ENCODE measurements at regions not wholly inside any gene's neighbourhood (a gene's known extent, or its start where the extent isn't known, plus 50 kb on each side); places are given as distances from the start of the nearest gene placed in this dataset.
"Not testable (repeated sequence)": the region's sequence is repeated elsewhere in the genome, so short reads cannot be mapped to it uniquely, and the experiment has no call there.

DNA sequence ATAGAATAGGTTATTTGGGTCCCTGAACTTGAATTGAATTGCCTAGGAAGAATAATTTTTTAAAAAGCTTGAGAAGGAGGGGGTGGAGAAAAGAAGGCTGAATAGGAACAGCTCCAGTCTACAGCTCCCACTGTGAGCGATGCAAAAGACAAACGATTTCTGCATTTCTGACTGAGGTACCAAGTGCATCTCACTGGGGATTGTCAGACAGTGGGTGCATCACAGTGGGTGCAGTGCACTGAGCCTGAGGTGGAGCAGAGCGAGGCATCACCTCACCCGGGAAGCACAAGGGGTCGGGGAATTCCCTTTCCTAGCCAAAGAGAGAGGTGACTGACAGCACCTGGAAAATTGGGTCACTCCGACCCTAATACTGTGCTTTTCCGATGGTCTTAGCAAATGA is 782.2 kb upstream of the RGMB start:
- no peak for DNase-seq (ENCODE audit: low read depth)
- TF ChIP-seq, protein P1, sequence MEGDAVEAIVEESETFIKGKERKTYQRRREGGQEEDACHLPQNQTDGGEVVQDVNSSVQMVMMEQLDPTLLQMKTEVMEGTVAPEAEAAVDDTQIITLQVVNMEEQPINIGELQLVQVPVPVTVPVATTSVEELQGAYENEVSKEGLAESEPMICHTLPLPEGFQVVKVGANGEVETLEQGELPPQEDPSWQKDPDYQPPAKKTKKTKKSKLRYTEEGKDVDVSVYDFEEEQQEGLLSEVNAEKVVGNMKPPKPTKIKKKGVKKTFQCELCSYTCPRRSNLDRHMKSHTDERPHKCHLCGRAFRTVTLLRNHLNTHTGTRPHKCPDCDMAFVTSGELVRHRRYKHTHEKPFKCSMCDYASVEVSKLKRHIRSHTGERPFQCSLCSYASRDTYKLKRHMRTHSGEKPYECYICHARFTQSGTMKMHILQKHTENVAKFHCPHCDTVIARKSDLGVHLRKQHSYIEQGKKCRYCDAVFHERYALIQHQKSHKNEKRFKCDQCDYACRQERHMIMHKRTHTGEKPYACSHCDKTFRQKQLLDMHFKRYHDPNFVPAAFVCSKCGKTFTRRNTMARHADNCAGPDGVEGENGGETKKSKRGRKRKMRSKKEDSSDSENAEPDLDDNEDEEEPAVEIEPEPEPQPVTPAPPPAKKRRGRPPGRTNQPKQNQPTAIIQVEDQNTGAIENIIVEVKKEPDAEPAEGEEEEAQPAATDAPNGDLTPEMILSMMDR (IDR thresholded peaks at IDR 0.05; ENCODE audit: low read depth, low read length, missing control alignments): no peak
- H3K4me3 ChIP-seq (ENCODE audit: low read depth, low read length): no peak overlapping the region

DNA sequence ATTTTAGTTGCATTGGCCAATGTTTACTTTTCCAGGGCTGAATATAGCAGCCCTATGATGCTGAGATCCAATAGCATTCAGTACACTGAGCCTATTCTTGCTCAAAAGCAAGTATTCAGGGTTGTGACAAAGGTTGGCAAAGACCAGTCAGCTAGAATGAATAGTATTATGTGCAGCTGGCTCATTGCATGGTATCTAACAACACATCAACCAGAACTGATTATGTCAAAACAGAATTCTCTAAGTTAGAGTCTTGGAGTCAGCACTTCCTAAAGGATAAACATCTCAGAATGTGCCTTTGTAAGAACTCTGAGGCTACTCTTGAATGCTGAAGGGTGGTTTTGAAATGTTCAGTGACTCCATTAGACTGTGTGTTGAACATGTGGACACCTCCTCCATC is 774.5 kb upstream of the RGMB start:
- no peak for DNase-seq (ENCODE audit: low read depth)
- TF ChIP-seq, protein P1 (IDR thresholded peaks at IDR 0.05; ENCODE audit: low read depth, low read length, missing control alignments): no peak

DNA sequence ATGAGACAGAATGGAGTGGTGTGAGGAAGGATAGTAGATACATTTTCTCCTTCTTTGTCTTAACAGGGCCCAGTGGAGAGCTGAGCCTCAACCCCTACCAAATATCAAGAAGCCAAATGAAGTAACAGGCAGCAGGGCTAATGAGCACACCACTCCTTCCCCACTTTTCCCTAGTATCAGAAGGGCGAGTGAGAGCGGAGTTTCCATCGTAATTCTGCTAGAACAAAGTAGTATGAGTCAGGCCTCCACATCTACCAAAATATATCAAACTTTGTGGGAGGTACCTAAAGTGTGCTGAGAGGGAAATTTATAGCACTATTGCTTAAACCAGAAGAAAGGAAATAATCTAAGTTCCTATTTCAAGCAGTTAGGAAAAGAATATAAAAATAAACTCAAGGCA is 769.0 kb upstream of the RGMB start:
- TF ChIP-seq, protein P1 (IDR thresholded peaks at IDR 0.05; ENCODE audit: low read depth, low read length, missing control alignments): no peak
- no peak overlapping the region for H3K4me3 ChIP-seq (ENCODE audit: low read depth, low read length)
- no peak for DNase-seq (ENCODE audit: low read depth)

More for the DNA sequence above, 774.5 kb upstream of the RGMB start:
- H3K4me3 ChIP-seq (ENCODE audit: low read depth, low read length): no peak overlapping the region

DNA sequence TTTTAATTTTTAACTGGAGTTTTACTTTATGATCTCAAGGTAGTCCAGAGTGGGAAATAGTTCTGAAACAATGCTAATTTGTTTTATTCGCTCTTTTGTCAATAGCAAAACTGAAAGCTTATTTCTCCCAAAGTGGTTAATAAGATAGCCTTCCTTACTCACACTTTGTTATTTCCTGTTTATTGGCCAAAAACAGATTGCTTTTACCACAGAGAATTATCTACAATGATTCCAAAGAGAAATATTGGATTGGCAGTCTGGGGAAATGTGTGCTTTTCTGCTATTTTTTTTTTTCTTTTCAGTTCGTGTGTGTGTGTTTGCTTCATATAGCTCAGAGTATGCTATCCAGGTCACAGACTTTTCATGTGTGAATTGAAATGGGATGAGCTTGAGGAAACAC is 756.7 kb upstream of the RGMB start:
- DNase-seq (ENCODE audit: low read depth): no peak
- TF ChIP-seq, protein P1 (IDR thresholded peaks at IDR 0.05; ENCODE audit: low read depth, low read length, missing control alignments): no peak
- no peak overlapping the region for H3K4me3 ChIP-seq (ENCODE audit: low read depth, low read length)

DNA sequence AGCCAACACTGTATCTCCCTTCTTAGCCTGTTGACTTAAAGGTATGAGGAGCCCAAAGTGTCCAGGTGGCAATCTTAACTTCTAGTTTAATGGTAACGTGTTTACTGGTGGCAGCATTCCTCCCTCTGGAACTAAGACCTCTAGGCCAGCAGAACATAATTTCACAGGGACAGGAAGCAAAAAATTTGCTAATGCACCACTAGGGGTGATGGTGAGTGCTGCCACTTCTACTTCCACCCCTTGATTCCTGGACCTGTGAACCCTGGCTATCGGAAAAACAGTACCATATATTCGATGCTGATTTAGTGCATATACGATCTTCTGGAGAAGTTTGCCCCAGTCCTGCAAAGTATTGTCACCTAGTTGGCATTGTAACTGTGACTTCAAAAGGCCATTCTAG is 743.2 kb upstream of the RGMB start:
- DNase-seq (ENCODE audit: low read depth); H3K4me3 ChIP-seq (ENCODE audit: low read depth, low read length): not testable (repeated sequence)

DNA sequence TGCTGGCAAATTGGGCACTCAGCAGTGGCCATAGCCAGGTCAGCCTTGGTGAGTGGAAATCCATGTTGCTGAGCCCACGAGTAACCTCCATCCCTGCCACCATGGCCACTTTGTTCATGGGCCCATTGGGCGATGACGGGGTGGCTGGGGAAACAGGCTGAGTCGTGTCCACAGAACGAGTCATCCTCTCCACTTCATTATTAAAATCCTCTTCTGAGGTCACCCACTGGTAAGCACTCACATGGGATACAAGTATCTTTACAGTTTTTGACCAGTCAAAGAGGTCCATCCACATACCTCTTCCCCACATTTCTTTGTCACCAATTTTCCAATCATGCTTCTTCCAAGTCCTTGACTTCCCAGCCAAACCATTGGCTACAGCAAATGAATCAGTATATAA is 742.4 kb upstream of the RGMB start:
- H3K4me3 ChIP-seq (ENCODE audit: low read depth, low read length); DNase-seq (ENCODE audit: low read depth): not testable (repeated sequence)

DNA sequence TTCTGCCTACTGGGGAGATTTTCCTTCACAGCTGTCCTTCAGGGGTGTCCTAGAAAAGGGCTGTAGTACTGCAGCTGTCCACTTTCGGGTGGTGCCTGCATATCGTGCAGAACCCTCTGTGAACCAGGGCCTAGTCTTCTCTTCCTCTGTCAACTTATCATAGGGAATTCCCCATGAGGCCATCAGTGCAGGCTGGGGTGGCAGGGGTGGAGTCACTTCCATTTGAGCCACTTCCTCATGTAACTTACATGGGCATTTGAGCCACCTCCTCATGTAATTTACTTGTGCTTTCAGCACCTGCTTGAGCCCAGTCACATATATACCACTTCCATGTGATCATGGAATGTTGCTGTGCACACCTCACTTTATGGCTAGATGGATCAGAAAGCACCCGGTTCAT is 742.0 kb upstream of the RGMB start:
- no peak overlapping the region for H3K4me3 ChIP-seq (ENCODE audit: low read depth, low read length)
- TF ChIP-seq, protein P1 (IDR thresholded peaks at IDR 0.05; ENCODE audit: low read depth, low read length, missing control alignments): no peak
- no peak for DNase-seq (ENCODE audit: low read depth)

DNA sequence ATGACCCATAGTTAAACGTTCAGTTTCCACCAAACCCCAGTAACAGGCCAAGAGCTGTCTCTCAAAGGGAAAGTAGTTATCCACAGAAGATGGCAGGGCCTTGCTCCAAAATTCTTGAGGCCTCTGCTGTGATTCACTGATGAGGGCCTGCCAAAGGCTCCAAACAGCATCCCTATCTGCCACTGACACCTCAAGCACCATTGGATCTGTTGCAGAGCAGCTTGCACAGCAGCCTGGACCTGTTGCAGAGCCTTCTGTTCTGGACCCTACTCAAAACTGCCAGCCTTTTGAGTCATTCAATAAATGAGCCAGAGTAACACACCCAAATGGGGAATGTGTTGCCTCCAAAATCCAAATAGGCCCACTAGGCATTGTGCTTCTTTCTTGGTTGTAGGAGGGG is 741.5 kb upstream of the RGMB start:
- no peak for DNase-seq (ENCODE audit: low read depth)
- TF ChIP-seq, protein P1 (IDR thresholded peaks at IDR 0.05; ENCODE audit: low read depth, low read length, missing control alignments): no peak
- H3K4me3 ChIP-seq (ENCODE audit: low read depth, low read length): no peak overlapping the region

Data from GM12864 (cell line).